Vagina (tissue), 2 donors: ENCODE measurements at regions not wholly inside any gene's neighbourhood (a gene's known extent, or its start where the extent isn't known, plus 50 kb on each side); places are given as distances from the start of the nearest gene placed in this dataset.

Experiments
- DNase-seq, 2 donors: peaks; one replicate each; pipeline ENCODE4 v3.0.0-alpha.2; 2017; ENCODE audit errors: extremely low spot score in 2 of 2
- H3K27ac ChIP-seq: fragments of 200-600 bp; sonication (generic); one replicate; pipeline ENCODE4 v1.5.1; 2019
- H3K27me3 ChIP-seq: fragments of 200-600 bp; sonication (generic); one replicate; pipeline ENCODE4 v1.5.1; 2019
- H3K36me3 ChIP-seq, 2 donors: fragments of 200-600 bp; sonication (generic); one replicate each; pipeline ENCODE4 v1.5.1; 2017 to 2019
- H3K4me1 ChIP-seq: fragments of 200-600 bp; sonication (generic); one replicate; pipeline ENCODE4 v1.5.1; 2019
- H3K4me3 ChIP-seq, 2 donors: fragments of 200-600 bp; sonication (generic); 1 replicate in 1 of 2; 2 replicates in 1 of 2; pipeline ENCODE4 v1.5.1; 2016 to 2019
- H3K9me3 ChIP-seq: fragments of 200-600 bp; sonication (generic); one replicate; pipeline ENCODE4 v1.5.1; 2019
- POLR2A ChIP-seq, 2 donors: fragments of 450-650 bp; IDR thresholded peaks; one replicate each; pipeline ENCODE4 v1.6.1; 2017; ENCODE audit warnings: antibody characterized with exemption in 2 of 2, mild to moderate bottlenecking in 2 of 2, moderate library complexity in 2 of 2
- POLR2AphosphoS5 ChIP-seq, 2 donors: sonication (generic); formaldehyde crosslinking; IDR thresholded peaks; one replicate each; pipeline ENCODE4 v1.9.0; 2017; ENCODE audit warnings: antibody characterized with exemption in 2 of 2, mild to moderate bottlenecking in 2 of 2, low read depth in 1 of 2; ENCODE audit not compliant: insufficient read depth in 1 of 2
- intact Hi-C: fragments of 100-400 bp; cut with DNase I; formaldehyde crosslinking; loops from one replicate; pipeline ENCODE4 v1.15.1; 2023
- TF ChIP-seq, protein P1 (sequence below), 3 experiments: fragments of 450-650 bp in 2 of 3; fragments of 200-600 bp in 1 of 3; sonication (generic) in 1 of 3; IDR thresholded peaks; one replicate each; pipeline ENCODE4 v1.5.1; 2017 to 2019; ENCODE audit warnings: antibody characterized with exemption in 3 of 3, mild to moderate bottlenecking in 2 of 3, moderate library complexity in 2 of 3

DNA sequence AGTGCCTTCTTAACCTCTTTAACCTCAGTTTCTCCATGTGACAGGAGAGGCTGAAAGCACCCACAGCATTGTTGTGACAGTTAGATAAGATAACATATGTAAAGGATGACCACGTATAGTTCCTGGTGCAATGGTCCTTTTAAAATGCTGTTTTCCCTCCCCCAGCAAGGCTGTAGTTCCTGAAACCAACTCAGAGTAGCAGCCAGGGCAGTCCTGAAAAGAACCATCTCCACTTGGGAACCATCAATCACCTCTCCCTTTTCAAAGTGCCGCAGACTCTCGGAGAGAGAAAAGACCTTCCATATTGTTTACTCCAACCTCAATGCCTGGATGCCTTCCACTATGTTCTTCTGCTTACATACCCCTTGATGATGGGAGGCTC is 158.8 kb downstream of the DDX1 start:
- no peaks in the 10 kb centered on the region for H3K4me1 ChIP-seq

DNA sequence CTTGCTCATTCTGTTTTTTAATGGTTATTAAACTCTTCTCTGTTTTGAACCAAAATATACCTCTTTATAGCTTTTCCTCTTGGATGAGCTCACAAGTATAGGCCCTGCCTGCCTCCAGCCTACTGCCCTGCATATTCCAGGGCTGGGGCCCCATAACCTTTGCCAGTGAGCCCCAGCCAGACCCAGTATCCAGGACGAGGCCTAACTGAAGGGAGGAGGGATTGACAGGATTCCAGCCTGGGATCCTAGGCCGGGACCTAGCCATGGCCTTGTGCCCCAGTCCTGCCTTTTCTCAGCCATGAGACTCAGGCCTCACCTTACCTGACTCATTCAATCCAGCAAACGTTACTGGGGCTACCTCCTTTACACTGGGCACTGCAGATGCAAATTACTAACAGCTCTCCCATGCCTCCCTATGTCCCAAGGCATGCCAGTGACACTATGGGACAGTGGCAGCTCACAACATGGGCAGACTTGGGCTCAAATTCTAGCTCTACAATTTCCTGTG is 159.2 kb downstream of the DDX1 start:
- DNase-seq, result no peak
- intact Hi-C loops, result no loop called here
- Histone ChIP-seq H3K4me3 (no peak overlapping the region), H3K36me3 (no peaks in the 10 kb centered on the region), H3K27me3 (no peaks in the 10 kb centered on the region), H3K27ac (no peak overlapping the region), H3K9me3 (no peaks in the 10 kb centered on the region), H3K4me1 (no peaks in the 10 kb centered on the region)
- TF ChIP-seq, protein P1, sequence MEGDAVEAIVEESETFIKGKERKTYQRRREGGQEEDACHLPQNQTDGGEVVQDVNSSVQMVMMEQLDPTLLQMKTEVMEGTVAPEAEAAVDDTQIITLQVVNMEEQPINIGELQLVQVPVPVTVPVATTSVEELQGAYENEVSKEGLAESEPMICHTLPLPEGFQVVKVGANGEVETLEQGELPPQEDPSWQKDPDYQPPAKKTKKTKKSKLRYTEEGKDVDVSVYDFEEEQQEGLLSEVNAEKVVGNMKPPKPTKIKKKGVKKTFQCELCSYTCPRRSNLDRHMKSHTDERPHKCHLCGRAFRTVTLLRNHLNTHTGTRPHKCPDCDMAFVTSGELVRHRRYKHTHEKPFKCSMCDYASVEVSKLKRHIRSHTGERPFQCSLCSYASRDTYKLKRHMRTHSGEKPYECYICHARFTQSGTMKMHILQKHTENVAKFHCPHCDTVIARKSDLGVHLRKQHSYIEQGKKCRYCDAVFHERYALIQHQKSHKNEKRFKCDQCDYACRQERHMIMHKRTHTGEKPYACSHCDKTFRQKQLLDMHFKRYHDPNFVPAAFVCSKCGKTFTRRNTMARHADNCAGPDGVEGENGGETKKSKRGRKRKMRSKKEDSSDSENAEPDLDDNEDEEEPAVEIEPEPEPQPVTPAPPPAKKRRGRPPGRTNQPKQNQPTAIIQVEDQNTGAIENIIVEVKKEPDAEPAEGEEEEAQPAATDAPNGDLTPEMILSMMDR (IDR thresholded peaks at IDR 0.05), result no peak
- no peak for TF ChIP-seq POLR2A (IDR thresholded peaks at IDR 0.05)
- no peak for TF ChIP-seq POLR2AphosphoS5 (IDR thresholded peaks at IDR 0.05; ENCODE audit: insufficient read depth in 1 of 2, low read depth in 1 of 2)

More for the DNA sequence above, 158.8 kb downstream of the DDX1 start:
- Histone ChIP-seq H3K9me3 (no peaks in the 10 kb centered on the region), H3K27ac (no peak overlapping the region), H3K4me3 (no peak overlapping the region), H3K27me3 (no peaks in the 10 kb centered on the region), H3K36me3 (no peaks in the 10 kb centered on the region)
- intact Hi-C loops, result no loop called here
- DNase-seq, result no peak
- TF ChIP-seq POLR2A (IDR thresholded peaks at IDR 0.05) (no peak), POLR2AphosphoS5 (IDR thresholded peaks at IDR 0.05; ENCODE audit: insufficient read depth in 1 of 2, low read depth in 1 of 2) (no peak)
- TF ChIP-seq, protein P1 (IDR thresholded peaks at IDR 0.05), result no peak

DNA sequence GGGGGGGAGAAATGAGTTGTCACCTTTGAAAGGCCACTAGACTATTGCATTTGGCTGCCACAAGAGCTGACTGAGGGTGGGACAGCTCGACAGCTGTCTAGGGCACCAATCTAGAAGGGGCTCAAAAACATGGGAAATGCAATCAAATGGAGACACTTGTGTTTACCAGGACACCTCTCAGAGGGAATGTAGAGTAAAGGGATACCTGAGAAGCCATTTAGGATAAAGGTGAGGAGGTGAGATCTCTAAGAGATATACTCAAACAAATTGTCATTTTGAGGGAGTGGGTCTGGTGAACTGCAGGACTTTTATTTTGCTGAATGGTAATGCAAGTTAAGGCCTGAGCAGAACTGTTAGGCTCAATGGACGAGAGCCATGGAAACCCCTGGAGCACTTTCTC is 159.8 kb downstream of the DDX1 start:
- Histone ChIP-seq H3K36me3 (no peaks in the 10 kb centered on the region), H3K27me3 (no peaks in the 10 kb centered on the region), H3K27ac (no peak overlapping the region), H3K4me1 (no peaks in the 10 kb centered on the region), H3K4me3 (no peak overlapping the region), H3K9me3 (no peaks in the 10 kb centered on the region)
- TF ChIP-seq, protein P1 (IDR thresholded peaks at IDR 0.05), result no peak
- TF ChIP-seq POLR2A (IDR thresholded peaks at IDR 0.05) (no peak), POLR2AphosphoS5 (IDR thresholded peaks at IDR 0.05; ENCODE audit: insufficient read depth in 1 of 2, low read depth in 1 of 2) (no peak)
- intact Hi-C loops, result no loop called here
- DNase-seq, result no peak

DNA sequence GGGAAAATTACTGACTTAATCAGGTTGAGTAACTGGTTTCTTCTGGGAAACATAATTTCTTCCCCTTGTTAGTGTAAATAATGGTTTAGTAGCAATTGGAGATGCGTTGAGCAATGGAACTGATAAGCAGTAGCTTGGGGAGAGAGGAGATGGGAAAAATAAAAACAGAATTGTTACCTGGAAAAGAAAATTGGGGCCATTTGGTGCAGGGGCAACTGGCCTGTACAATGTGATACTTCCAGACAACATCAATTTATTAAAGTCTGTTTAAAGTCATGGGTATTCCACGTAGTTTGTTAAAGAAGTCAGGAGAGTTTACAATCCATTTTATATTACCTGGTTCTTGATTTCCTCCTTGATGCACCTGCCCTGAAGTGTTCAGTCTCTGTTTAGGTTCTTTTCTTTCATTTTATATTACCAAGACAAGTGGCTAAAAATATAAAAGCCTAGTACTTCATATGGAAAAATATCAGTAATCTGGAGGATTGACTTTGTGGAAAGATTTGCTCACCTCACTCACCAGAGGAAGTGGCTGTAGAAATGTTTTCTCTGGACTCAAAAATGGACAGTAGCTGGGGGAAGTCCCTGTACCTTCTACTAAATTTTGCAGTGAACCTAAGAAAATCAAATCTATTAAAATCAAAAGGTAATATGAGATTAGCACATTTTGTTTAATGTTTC is 161.0 kb downstream of the DDX1 start:
- H3K27me3 ChIP-seq, result no peaks in the 10 kb centered on the region
- no peaks in the 10 kb centered on the region for H3K9me3 ChIP-seq
- H3K27ac ChIP-seq, result no peak overlapping the region
- intact Hi-C loops, result no loop called here
- TF ChIP-seq POLR2A (IDR thresholded peaks at IDR 0.05) (no peak), POLR2AphosphoS5 (IDR thresholded peaks at IDR 0.05; ENCODE audit: insufficient read depth in 1 of 2, low read depth in 1 of 2) (no peak)
- TF ChIP-seq, protein P1 (IDR thresholded peaks at IDR 0.05), result no peak
- H3K4me1 ChIP-seq, result no peaks in the 10 kb centered on the region
- no peaks in the 10 kb centered on the region for H3K36me3 ChIP-seq
- DNase-seq, result no peak
- no peak overlapping the region for H3K4me3 ChIP-seq

DNA sequence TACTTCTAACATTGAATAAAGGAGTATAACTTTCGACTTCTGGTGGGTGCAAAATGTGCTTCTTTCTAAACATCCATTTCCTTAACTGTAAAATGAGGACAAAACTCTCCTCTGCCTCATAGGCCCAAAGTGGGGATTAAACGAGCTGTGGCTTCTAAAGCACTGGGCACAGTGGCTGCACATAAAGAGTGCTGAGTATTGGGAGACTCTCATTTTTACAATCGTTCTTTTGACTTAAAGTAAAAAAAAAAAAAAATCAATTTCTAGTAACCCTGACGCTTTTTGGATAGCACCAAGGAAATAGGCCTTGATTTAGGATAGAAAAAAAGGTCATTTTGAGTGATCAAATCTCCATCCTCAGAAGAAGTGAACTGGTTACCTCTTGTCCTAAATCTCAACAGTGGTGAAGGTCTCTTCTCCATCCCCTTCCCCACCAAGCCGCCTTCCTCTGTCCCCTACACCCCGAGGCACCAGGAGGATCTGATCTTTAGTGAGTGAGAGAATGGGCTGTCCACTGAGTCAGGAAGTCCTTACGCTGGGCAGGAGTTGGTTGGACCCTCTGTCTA is 161.6 kb downstream of the DDX1 start:
- no peak for DNase-seq
- Histone ChIP-seq H3K4me1 (no peaks in the 10 kb centered on the region), H3K27ac (no peak overlapping the region), H3K4me3 (no peak overlapping the region), H3K27me3 (no peaks in the 10 kb centered on the region), H3K9me3 (no peaks in the 10 kb centered on the region), H3K36me3 (no peaks in the 10 kb centered on the region)
- TF ChIP-seq POLR2A (IDR thresholded peaks at IDR 0.05) (no peak), POLR2AphosphoS5 (IDR thresholded peaks at IDR 0.05; ENCODE audit: insufficient read depth in 1 of 2, low read depth in 1 of 2) (no peak)
- TF ChIP-seq, protein P1 (IDR thresholded peaks at IDR 0.05), result no peak
- intact Hi-C loops, result no loop called here
